ENCODE measurements at regions not wholly inside any gene's neighbourhood (a gene's known extent, or its start where the extent isn't known, plus 50 kb on each side); places are given as distances from the start of the nearest gene placed in this dataset.

DNA sequence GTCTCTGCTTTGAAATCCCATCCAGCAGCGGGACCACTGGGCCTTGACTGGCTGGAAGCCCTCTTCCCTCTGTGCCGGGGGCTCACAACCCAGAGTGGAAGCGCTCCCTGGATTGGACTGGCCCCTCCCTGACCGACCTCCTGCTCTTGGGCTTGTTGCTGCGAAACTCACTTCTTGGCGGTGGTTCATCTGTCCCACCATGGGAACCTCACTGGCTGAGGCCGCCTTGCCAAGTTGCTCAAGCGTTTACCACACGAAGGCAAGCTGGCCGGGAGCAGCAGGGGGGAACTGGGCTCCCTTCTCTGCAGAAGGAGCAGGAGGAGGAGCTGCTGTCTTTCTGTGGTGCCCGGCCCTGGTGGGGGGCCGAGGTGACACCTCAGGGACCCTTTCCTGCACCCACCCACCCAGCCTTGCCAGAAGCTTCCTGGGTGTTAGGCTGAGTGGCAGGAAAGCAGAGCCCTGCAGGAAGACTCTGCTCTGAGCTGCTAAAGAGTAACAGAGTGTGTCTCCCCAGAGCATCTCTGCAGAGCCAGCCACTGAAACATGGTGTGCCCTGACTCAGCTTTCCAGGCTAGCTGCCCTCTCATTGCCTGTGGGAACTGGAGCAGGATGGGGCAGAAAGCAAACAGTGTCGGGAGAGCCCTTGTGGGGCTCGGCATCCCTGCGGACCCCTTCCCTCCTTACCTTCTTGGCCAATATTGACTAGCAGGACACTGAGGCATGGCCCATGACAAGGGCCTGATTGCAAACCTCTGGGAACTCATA, 88.5 kb upstream of the ALX4 start:
- DNase-seq (ENCODE audit: low read depth) = peak; percentile 31
- H3K4me3 ChIP-seq (ENCODE audit: low read depth, low read length) = no peak overlapping the region
- TF ChIP-seq, protein P1, sequence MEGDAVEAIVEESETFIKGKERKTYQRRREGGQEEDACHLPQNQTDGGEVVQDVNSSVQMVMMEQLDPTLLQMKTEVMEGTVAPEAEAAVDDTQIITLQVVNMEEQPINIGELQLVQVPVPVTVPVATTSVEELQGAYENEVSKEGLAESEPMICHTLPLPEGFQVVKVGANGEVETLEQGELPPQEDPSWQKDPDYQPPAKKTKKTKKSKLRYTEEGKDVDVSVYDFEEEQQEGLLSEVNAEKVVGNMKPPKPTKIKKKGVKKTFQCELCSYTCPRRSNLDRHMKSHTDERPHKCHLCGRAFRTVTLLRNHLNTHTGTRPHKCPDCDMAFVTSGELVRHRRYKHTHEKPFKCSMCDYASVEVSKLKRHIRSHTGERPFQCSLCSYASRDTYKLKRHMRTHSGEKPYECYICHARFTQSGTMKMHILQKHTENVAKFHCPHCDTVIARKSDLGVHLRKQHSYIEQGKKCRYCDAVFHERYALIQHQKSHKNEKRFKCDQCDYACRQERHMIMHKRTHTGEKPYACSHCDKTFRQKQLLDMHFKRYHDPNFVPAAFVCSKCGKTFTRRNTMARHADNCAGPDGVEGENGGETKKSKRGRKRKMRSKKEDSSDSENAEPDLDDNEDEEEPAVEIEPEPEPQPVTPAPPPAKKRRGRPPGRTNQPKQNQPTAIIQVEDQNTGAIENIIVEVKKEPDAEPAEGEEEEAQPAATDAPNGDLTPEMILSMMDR (conservative IDR thresholded peaks at IDR 0.05; ENCODE audit: low read depth, low read length) = no peak

DNA sequence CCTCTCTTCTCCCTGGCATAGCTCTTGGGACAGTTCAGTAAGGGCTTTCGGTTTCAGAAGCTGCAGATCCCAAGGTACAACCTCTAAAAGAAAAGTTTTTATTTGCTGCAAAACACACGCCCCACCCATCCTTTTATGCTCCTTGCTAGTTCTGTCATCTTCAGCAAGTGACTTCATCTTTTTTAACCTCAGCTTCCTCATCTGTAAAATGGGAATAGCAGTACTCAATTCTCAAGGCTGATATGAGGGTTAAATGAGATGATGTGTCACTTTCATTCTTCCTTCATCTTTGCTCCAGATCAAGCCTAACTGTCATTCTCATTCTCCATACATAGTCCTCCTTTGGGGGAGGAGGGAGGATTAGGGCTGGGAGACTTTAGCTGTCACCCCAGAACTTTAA, 90.0 kb upstream of the ALX4 start:
- TF ChIP-seq, protein P1 (conservative IDR thresholded peaks at IDR 0.05; ENCODE audit: low read depth, low read length) = no peak
- no peak for DNase-seq (ENCODE audit: low read depth)
- no peak overlapping the region for H3K4me3 ChIP-seq (ENCODE audit: low read depth, low read length)

GRCh38 chr11:44400431-44400830, 90.5 kb upstream of the ALX4 start:
- TF ChIP-seq, protein P1 (conservative IDR thresholded peaks at IDR 0.05; ENCODE audit: low read depth, low read length) = no peak
- no peak for DNase-seq (ENCODE audit: low read depth)
- no peak overlapping the region for H3K4me3 ChIP-seq (ENCODE audit: low read depth, low read length)

DNA sequence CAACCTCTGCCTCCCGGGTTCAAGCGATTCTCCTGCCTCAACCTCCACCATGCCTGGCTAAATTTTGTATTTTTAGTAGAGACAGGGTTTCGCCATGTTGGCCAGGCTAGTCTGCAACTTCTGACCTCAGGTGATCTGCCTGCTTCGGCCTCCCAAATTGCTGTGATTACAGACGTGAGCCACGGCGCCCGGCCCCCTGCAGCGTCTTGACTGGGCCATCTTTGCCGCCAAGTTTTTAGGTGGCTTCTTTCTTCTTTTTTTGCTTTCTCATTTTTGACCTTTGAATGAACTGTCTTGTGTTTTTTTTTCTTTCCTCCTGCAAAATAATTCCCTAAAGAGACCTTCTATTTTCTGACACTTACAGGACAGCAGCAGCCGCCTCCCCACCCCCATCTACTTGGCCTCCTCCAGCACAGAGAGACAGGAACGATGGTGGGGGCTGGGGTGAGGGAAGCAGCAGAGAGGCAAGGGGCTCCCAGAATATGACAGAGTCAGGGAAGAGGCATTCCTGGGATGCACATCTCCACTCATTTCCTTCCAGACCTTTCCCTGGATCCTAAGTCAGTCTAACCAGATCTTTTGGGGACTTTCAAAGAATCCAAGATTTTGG, 92.6 kb upstream of the ALX4 start:
- no peak for DNase-seq (ENCODE audit: low read depth)
- H3K4me3 ChIP-seq (ENCODE audit: low read depth, low read length) = no peak overlapping the region
- TF ChIP-seq, protein P1 (conservative IDR thresholded peaks at IDR 0.05; ENCODE audit: low read depth, low read length) = no peak

DNA sequence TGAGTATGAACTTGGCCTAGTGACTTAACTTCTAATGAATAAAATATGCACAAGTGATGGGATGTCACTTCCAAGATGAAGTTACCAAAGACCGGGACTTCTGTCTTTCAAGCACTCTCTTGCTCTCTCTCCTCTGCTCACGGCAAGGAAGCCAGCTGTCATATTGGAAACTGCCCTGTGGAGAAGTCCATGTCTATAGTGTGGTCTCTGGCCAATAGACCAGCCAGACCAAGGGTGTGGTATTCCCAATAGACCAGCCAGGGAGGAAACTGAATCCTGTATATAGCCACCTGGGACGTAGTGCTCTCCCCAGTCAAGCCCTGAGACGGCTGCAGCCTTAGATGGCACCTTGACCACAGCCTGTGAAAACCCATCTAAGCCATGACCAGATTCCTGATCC, 93.2 kb upstream of the ALX4 start:
- TF ChIP-seq, protein P1 (conservative IDR thresholded peaks at IDR 0.05; ENCODE audit: low read depth, low read length) = no peak
- no peak overlapping the region for H3K4me3 ChIP-seq (ENCODE audit: low read depth, low read length)
- DNase-seq (ENCODE audit: low read depth) = no peak

DNA sequence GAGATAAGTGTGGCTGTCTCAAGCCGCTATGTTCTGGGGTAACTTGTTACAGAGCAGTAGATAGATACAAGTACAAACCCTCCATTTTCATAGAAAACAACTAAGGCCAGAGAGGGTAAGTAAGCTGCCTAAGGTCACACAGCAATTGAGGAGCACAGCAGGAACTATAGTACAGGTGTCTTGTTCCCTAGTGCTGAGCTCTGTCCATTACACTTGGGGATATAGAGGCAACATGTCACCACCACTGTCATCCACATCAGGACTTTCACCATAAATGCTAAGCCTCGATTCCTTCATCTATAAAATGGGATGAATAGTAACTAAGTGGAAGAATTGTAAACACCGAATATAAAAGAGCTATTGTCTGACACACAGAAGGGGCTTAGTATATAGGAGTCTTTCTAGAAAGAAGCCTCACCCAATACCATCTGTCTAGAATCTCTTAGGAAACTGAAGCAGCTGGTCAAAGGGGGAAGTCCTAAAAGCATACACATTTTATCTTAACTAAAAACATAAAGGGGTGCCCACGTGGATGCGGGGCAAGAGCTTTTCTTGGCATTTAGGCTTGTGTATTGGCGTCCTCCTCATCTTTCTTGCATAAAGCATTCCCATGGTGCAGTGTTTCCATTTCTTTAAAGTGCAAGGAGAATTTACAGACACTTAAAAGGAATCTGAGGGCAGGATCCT, 93.8 kb upstream of the ALX4 start:
- TF ChIP-seq, protein P1 (conservative IDR thresholded peaks at IDR 0.05; ENCODE audit: low read depth, low read length) = no peak
- no peak overlapping the region for H3K4me3 ChIP-seq (ENCODE audit: low read depth, low read length)
- DNase-seq (ENCODE audit: low read depth) = no peak

All from epithelial cell of proximal tubule (primary cell).